Suprapubic skin (tissue), 4 donors: ENCODE measurements at regions not wholly inside any gene's neighbourhood (a gene's known extent, or its start where the extent isn't known, plus 50 kb on each side); places are given as distances from the start of the nearest gene placed in this dataset.

Source experiments
- CTCF ChIP-seq, 2 donors: fragments of 200-600 bp in 1 of 2; fragments of 450-650 bp in 1 of 2; sonication (generic) in 1 of 2; IDR thresholded peaks; one replicate each; pipeline ENCODE4 v1.5.1; 2016 to 2019; ENCODE audit warnings: antibody characterized with exemption in 2 of 2, mild to moderate bottlenecking in 1 of 2, moderate library complexity in 1 of 2
- EP300 ChIP-seq: sonication (generic); formaldehyde crosslinking; IDR thresholded peaks from one replicate; pipeline ENCODE4 v1.6.1; 2017; ENCODE audit warnings: antibody characterized with exemption
- POLR2A ChIP-seq, 2 donors: fragments of 450-650 bp; IDR thresholded peaks; one replicate each; pipeline ENCODE4 v1.6.1; 2017; ENCODE audit warnings: antibody characterized with exemption in 2 of 2, mild to moderate bottlenecking in 2 of 2, moderate library complexity in 2 of 2
- POLR2AphosphoS5 ChIP-seq, 3 donors: sonication (generic); formaldehyde crosslinking; IDR thresholded peaks; one replicate each; pipeline ENCODE4 v1.6.1; 2017; ENCODE audit warnings: antibody characterized with exemption in 3 of 3

- no peak for TF ChIP-seq CTCF (IDR thresholded peaks at IDR 0.05)
- TF ChIP-seq POLR2A (IDR thresholded peaks at IDR 0.05), result no peak
- TF ChIP-seq POLR2AphosphoS5 (IDR thresholded peaks at IDR 0.05), result no peak
- no peak for TF ChIP-seq EP300
Measured at GRCh38 chr3:159867372-159867771, 121.3 kb upstream of the IL12A start.
